KMS-11 (cell line): ENCODE measurements at regions not wholly inside any gene's neighbourhood (a gene's known extent, or its start where the extent isn't known, plus 50 kb on each side); places are given as distances from the start of the nearest gene placed in this dataset.
A peak's percentile ranks its signal among the peaks of the same experiment; 100 is the strongest.

Source experiments
- H2AFZ ChIP-seq: fragments of 200-600 bp; sonication (generic); 2 replicates; pipeline ENCODE4 v1.6.1; 2016; ENCODE audit warnings: antibody characterized with exemption, mixed run types, low read depth
- H3K27ac ChIP-seq: fragments of 200-600 bp; sonication (generic); 2 replicates; pipeline ENCODE4 v1.6.1; 2016; ENCODE audit warnings: mild to moderate bottlenecking, mixed run types
- H3K27me3 ChIP-seq: fragments of 200-600 bp; sonication (generic); 2 replicates; pipeline ENCODE4 v1.6.1; 2017; ENCODE audit warnings: mild to moderate bottlenecking, low read depth, mixed run types, moderate library complexity; ENCODE audit not compliant: insufficient read depth
- H3K36me3 ChIP-seq: fragments of 200-600 bp; sonication (generic); 2 replicates; pipeline ENCODE4 v1.6.1; 2017; ENCODE audit warnings: mild to moderate bottlenecking, mixed run types; ENCODE audit not compliant: insufficient read depth
- H3K4me1 ChIP-seq: fragments of 200-600 bp; sonication (generic); 2 replicates; pipeline ENCODE4 v1.6.1; 2016; ENCODE audit warnings: mild to moderate bottlenecking, low read depth, mixed run types; ENCODE audit not compliant: poor library complexity, severe bottlenecking
- H3K4me2 ChIP-seq: fragments of 200-600 bp; sonication (generic); 2 replicates; pipeline ENCODE4 v1.7.0; 2016; ENCODE audit warnings: mild to moderate bottlenecking, mixed run types
- H3K4me3 ChIP-seq: fragments of 200-600 bp; sonication (generic); IDR thresholded peaks from 2 replicates; pipeline ENCODE4 v1.6.1; 2017; ENCODE audit warnings: low read depth, low read length, mixed read lengths; ENCODE audit not compliant: insufficient read depth
- H3K79me2 ChIP-seq: fragments of 200-600 bp; sonication (generic); 2 replicates; pipeline ENCODE4 v1.6.1; 2016; ENCODE audit warnings: low read depth, mixed run types; ENCODE audit not compliant: insufficient read depth
- H3K9ac ChIP-seq: fragments of 200-600 bp; sonication (generic); 2 replicates; pipeline ENCODE4 v1.6.1; 2016; ENCODE audit warnings: mild to moderate bottlenecking, mixed run types
- H4K20me1 ChIP-seq: fragments of 200-600 bp; sonication (generic); 2 replicates; pipeline ENCODE4 v1.6.1; 2016; ENCODE audit warnings: mild to moderate bottlenecking, mixed run types; ENCODE audit not compliant: insufficient read depth
- CTCF ChIP-seq: fragments of 200-600 bp; sonication (generic); conservative IDR thresholded peaks from 2 replicates; pipeline ENCODE4 v1.6.1; 2017; ENCODE audit warnings: low read depth, mild to moderate bottlenecking, antibody characterized with exemption, low read length, moderate library complexity, mixed read lengths

- no peak overlapping the region; the same call in 1 of the 2 replicates for H3K27ac ChIP-seq
- H2AFZ ChIP-seq: peak overlapping the region; percentile 18; the same call in 1 of the 2 replicates
- H3K4me2 ChIP-seq: peak overlapping the region; percentile 25; the same call in 1 of the 2 replicates
Measured at GRCh38 chr13:33743438-33744368, 74.2 kb upstream of the RFC3 start.

GRCh38 chr13:33744589-33745369, 73.2 kb upstream of the RFC3 start:
- H3K4me2 ChIP-seq: 0 out of 2 replicates have a peak overlapping the region, but pooled peaks have one; percentile 2
- H3K4me3 ChIP-seq: no peak overlapping the region
- no peak overlapping the region for H2AFZ ChIP-seq
- H4K20me1 ChIP-seq: no peaks in the 10 kb centered on the region
- H3K9ac ChIP-seq: no peak overlapping the region
- peaks cover 28% of the 10 kb centered on the region for H3K4me1 ChIP-seq
- H3K79me2 ChIP-seq: no peaks in the 10 kb centered on the region
- no peak overlapping the region for H3K27ac ChIP-seq
- no peak for TF ChIP-seq CTCF
- H3K27me3 ChIP-seq: no peaks in the 10 kb centered on the region
- no peaks in the 10 kb centered on the region for H3K36me3 ChIP-seq

More at GRCh38 chr13:33743438-33744368, 74.2 kb upstream of the RFC3 start:
- Histone ChIP-seq H3K27me3 (no peaks in the 10 kb centered on the region), H3K9ac (no peak overlapping the region), H4K20me1 (no peaks in the 10 kb centered on the region), H3K4me3 (no peak overlapping the region), H3K36me3 (no peaks in the 10 kb centered on the region), H3K79me2 (no peaks in the 10 kb centered on the region), H3K4me1 (peaks cover 28% of the 10 kb centered on the region)
- no peak for TF ChIP-seq CTCF

- no peak overlapping the region for H3K9ac ChIP-seq
- no peak for TF ChIP-seq CTCF
- H3K4me2 ChIP-seq: 0 out of 2 replicates have a peak overlapping the region, but pooled peaks have one; percentile 2
- H4K20me1 ChIP-seq: no peaks in the 10 kb centered on the region
- no peak overlapping the region for H3K27ac ChIP-seq
- no peak overlapping the region for H3K4me3 ChIP-seq
- no peaks in the 10 kb centered on the region for H3K27me3 ChIP-seq
- peaks cover 28% of the 10 kb centered on the region for H3K4me1 ChIP-seq
- H2AFZ ChIP-seq: no peak overlapping the region
- no peaks in the 10 kb centered on the region for H3K79me2 ChIP-seq
- no peaks in the 10 kb centered on the region for H3K36me3 ChIP-seq
Measured at GRCh38 chr13:33745370-33746324, 72.3 kb upstream of the RFC3 start.

- Histone ChIP-seq H3K4me1 (peaks cover 28% of the 10 kb centered on the region), H3K4me3 (no peak overlapping the region), H4K20me1 (no peaks in the 10 kb centered on the region), H2AFZ (no peak overlapping the region), H3K79me2 (no peaks in the 10 kb centered on the region), H3K27ac (no peak overlapping the region), H3K9ac (no peak overlapping the region), H3K27me3 (no peaks in the 10 kb centered on the region), H3K4me2 (no peak overlapping the region), H3K36me3 (no peaks in the 10 kb centered on the region)
- no peak for TF ChIP-seq CTCF
Measured at GRCh38 chr13:33746867-33747266, 71.1 kb upstream of the RFC3 start.
